Parathyroid adenoma (tissue), 2 donors: ENCODE measurements at regions not wholly inside any gene's neighbourhood (a gene's known extent, or its start where the extent isn't known, plus 50 kb on each side); places are given as distances from the start of the nearest gene placed in this dataset.

ENCODE experiments used
- H2AFZ ChIP-seq: fragments of 300-600 bp; sonication (generic); one replicate; pipeline ENCODE4 v1.7.0; 2017; ENCODE audit warnings: antibody characterized with exemption, mild to moderate bottlenecking
- H3K27ac ChIP-seq: fragments of 300-600 bp; sonication (generic); one replicate; pipeline ENCODE4 v1.7.0; 2017
- H3K27me3 ChIP-seq: fragments of 300-600 bp; sonication (generic); one replicate; pipeline ENCODE4 v1.7.0; 2017; ENCODE audit warnings: low read length; ENCODE audit not compliant: control insufficient read depth, insufficient read depth
- H3K36me3 ChIP-seq: fragments of 300-600 bp; sonication (generic); one replicate; pipeline ENCODE4 v1.7.0; 2017; ENCODE audit warnings: low read length; ENCODE audit not compliant: control insufficient read depth, insufficient read depth
- H3K4me1 ChIP-seq: fragments of 300-600 bp; sonication (generic); one replicate; pipeline ENCODE4 v1.7.0; 2017; ENCODE audit warnings: control low read depth
- H3K4me2 ChIP-seq: fragments of 300-600 bp; sonication (generic); one replicate; pipeline ENCODE4 v1.7.0; 2017; ENCODE audit warnings: low read length
- H3K4me3 ChIP-seq: fragments of 300-600 bp; sonication (generic); one replicate; pipeline ENCODE4 v1.7.0; 2017; ENCODE audit warnings: low read depth, low read length
- H3K79me2 ChIP-seq: fragments of 300-600 bp; sonication (generic); one replicate; pipeline ENCODE4 v1.7.0; 2017; ENCODE audit warnings: control low read depth
- H3K9ac ChIP-seq: fragments of 300-600 bp; sonication (generic); one replicate; pipeline ENCODE4 v1.7.0; 2017; ENCODE audit warnings: mild to moderate bottlenecking
- H3K9me3 ChIP-seq: fragments of 300-600 bp; sonication (generic); one replicate; pipeline ENCODE4 v1.7.0; 2017; ENCODE audit warnings: low read length; ENCODE audit not compliant: control insufficient read depth
- CTCF ChIP-seq: fragments of 300-600 bp; sonication (generic); IDR thresholded peaks from one replicate; pipeline ENCODE4 v1.7.0; 2017; ENCODE audit warnings: antibody characterized with exemption, mild to moderate bottlenecking
- donor health status: primary hyperparathyroidism.

DNA sequence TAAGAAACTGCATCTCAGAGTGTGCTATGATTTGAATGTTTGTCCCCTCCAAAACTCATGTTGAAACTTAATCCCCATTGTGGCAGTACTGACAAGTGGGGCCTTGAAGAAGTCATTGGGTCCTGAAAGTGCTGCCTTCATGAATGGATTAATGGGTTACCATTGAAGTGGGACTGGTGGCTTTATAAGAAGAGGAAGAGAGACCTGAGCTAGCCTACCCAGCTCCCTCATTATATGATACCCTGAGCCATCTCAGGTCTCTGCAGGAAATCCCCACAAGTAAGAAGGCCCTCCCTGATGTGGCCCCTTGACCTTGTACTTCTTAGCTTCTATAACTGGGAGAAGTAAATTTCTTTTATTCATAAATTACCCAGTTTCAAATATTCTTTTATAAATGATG lies 526.8 kb downstream of the XIRP2 start:
- H3K4me1 ChIP-seq, result no peaks in the 10 kb centered on the region
- no peak overlapping the region for H3K4me2 ChIP-seq
- no peaks in the 10 kb centered on the region for H3K9me3 ChIP-seq
- H2AFZ ChIP-seq, result no peak overlapping the region
- no peak overlapping the region for H3K9ac ChIP-seq
- H3K27me3 ChIP-seq, result no peaks in the 10 kb centered on the region
- no peaks in the 10 kb centered on the region for H3K36me3 ChIP-seq
- TF ChIP-seq CTCF, result no peak
- no peaks in the 10 kb centered on the region for H3K79me2 ChIP-seq
- H3K27ac ChIP-seq, result no peak overlapping the region
- H3K4me3 ChIP-seq, result no peak overlapping the region

- Histone ChIP-seq H3K9me3 (no peaks in the 10 kb centered on the region), H3K4me2 (no peak overlapping the region), H3K4me3 (no peak overlapping the region), H3K79me2 (no peaks in the 10 kb centered on the region), H3K4me1 (no peaks in the 10 kb centered on the region), H3K27ac (no peak overlapping the region), H3K9ac (no peak overlapping the region), H3K36me3 (no peaks in the 10 kb centered on the region), H3K27me3 (no peaks in the 10 kb centered on the region), H2AFZ (no peak overlapping the region)
- TF ChIP-seq CTCF, result no peak
Measured at GRCh38 chr2:167411367-167411766, 523.1 kb downstream of the XIRP2 start.

GRCh38 chr2:167406558-167406957 lies 518.3 kb downstream of the XIRP2 start:
- H3K9me3 ChIP-seq, result no peaks in the 10 kb centered on the region
- TF ChIP-seq CTCF, result no peak
- H2AFZ ChIP-seq, result no peak overlapping the region
- no peaks in the 10 kb centered on the region for H3K27me3 ChIP-seq
- H3K36me3 ChIP-seq, result no peaks in the 10 kb centered on the region
- H3K9ac ChIP-seq, result no peak overlapping the region
- H3K4me2 ChIP-seq, result no peak overlapping the region
- no peaks in the 10 kb centered on the region for H3K4me1 ChIP-seq
- no peaks in the 10 kb centered on the region for H3K79me2 ChIP-seq
- no peak overlapping the region for H3K27ac ChIP-seq
- H3K4me3 ChIP-seq, result no peak overlapping the region

GRCh38 chr2:167404627-167405284 lies 516.5 kb downstream of the XIRP2 start:
- Histone ChIP-seq H3K27ac (no peak overlapping the region), H3K36me3 (no peaks in the 10 kb centered on the region), H3K9ac (no peak overlapping the region), H3K4me2 (no peak overlapping the region), H3K79me2 (no peaks in the 10 kb centered on the region), H3K9me3 (no peaks in the 10 kb centered on the region), H2AFZ (no peak overlapping the region), H3K4me3 (no peak overlapping the region), H3K27me3 (no peaks in the 10 kb centered on the region), H3K4me1 (no peaks in the 10 kb centered on the region)
- no peak for TF ChIP-seq CTCF

GRCh38 chr2:167401309-167401708 lies 513.0 kb downstream of the XIRP2 start:
- H3K4me3 ChIP-seq, result no peak overlapping the region
- no peaks in the 10 kb centered on the region for H3K27me3 ChIP-seq
- H2AFZ ChIP-seq, result no peak overlapping the region
- H3K79me2 ChIP-seq, result no peaks in the 10 kb centered on the region
- no peaks in the 10 kb centered on the region for H3K4me1 ChIP-seq
- H3K27ac ChIP-seq, result no peak overlapping the region
- no peaks in the 10 kb centered on the region for H3K9me3 ChIP-seq
- H3K4me2 ChIP-seq, result no peak overlapping the region
- TF ChIP-seq CTCF, result no peak
- no peaks in the 10 kb centered on the region for H3K36me3 ChIP-seq
- no peak overlapping the region for H3K9ac ChIP-seq
